Sigmoid colon (tissue), 6 donors: ENCODE measurements at regions not wholly inside any gene's neighbourhood (a gene's known extent, or its start where the extent isn't known, plus 50 kb on each side); places are given as distances from the start of the nearest gene placed in this dataset.

Experiments used
- DNase-seq: peaks from one replicate; pipeline ENCODE4 v3.0.0-alpha.2; 2019
- H3K27ac ChIP-seq, 4 donors: fragments of 200-600 bp; sonication (generic); one replicate each; pipeline ENCODE4 v1.5.1; 2016 to 2019; ENCODE audit warnings: mild to moderate bottlenecking in 1 of 4
- H3K27me3 ChIP-seq, 3 donors: fragments of 200-600 bp; sonication (generic); one replicate each; pipeline ENCODE4 v1.5.1; 2019; ENCODE audit warnings: mild to moderate bottlenecking in 1 of 3
- H3K36me3 ChIP-seq, 4 donors: fragments of 200-600 bp; sonication (generic); one replicate each; pipeline ENCODE4 v1.5.1; 2016 to 2019
- H3K4me1 ChIP-seq, 4 donors: fragments of 200-600 bp; sonication (generic); one replicate each; pipeline ENCODE4 v1.5.1; 2017 to 2019
- H3K4me3 ChIP-seq, 4 donors: fragments of 200-600 bp; sonication (generic); one replicate each; pipeline ENCODE4 v1.5.1; 2017 to 2019; ENCODE audit warnings: mild to moderate bottlenecking in 2 of 4, moderate library complexity in 1 of 4
- H3K9me3 ChIP-seq, 4 donors: fragments of 200-600 bp in 3 of 4; sonication (generic) in 3 of 4; one replicate each; pipeline versions ENCODE4 v1.5.1 to v1.6.1; 2013 to 2019
- CTCF ChIP-seq, 4 experiments: fragments of 450-650 bp in 3 of 4; fragments of 200-600 bp in 1 of 4; IDR thresholded peaks; one replicate each; pipeline ENCODE4 v1.5.1; 2016 to 2019; ENCODE audit warnings: antibody characterized with exemption in 4 of 4, mild to moderate bottlenecking in 3 of 4, moderate library complexity in 2 of 4
- EP300 ChIP-seq, 4 donors: sonication (generic); formaldehyde crosslinking; IDR thresholded peaks; one replicate each; pipeline ENCODE4 v1.6.1; 2017; ENCODE audit warnings: antibody characterized with exemption in 4 of 4
- POLR2A ChIP-seq, 2 donors: fragments of 450-650 bp; IDR thresholded peaks; one replicate each; pipeline ENCODE4 v1.6.1; 2016; ENCODE audit warnings: antibody characterized with exemption in 2 of 2, mild to moderate bottlenecking in 2 of 2, moderate library complexity in 2 of 2
- POLR2AphosphoS5 ChIP-seq, 4 donors: sonication (generic); formaldehyde crosslinking; IDR thresholded peaks; one replicate each; pipeline ENCODE4 v1.6.1; 2017; ENCODE audit warnings: antibody characterized with exemption in 4 of 4
- WGBS, 2 donors: extraction: QIAGEN DNeasy Blood & Tissue Kit; methylation state at CpG; one replicate each; pipeline ENCODE4 v1.1.7; 2013; 5-methylcytosine and 5-hydroxymethylcytosine counted together
- intact Hi-C: fragments of 100-400 bp; cut with DNase I; formaldehyde crosslinking; loops from one replicate; pipeline ENCODE4 v1.15.1; 2023
- donor health status: healthy with polysubstance abuse.
- donor health status: healthy.

DNA sequence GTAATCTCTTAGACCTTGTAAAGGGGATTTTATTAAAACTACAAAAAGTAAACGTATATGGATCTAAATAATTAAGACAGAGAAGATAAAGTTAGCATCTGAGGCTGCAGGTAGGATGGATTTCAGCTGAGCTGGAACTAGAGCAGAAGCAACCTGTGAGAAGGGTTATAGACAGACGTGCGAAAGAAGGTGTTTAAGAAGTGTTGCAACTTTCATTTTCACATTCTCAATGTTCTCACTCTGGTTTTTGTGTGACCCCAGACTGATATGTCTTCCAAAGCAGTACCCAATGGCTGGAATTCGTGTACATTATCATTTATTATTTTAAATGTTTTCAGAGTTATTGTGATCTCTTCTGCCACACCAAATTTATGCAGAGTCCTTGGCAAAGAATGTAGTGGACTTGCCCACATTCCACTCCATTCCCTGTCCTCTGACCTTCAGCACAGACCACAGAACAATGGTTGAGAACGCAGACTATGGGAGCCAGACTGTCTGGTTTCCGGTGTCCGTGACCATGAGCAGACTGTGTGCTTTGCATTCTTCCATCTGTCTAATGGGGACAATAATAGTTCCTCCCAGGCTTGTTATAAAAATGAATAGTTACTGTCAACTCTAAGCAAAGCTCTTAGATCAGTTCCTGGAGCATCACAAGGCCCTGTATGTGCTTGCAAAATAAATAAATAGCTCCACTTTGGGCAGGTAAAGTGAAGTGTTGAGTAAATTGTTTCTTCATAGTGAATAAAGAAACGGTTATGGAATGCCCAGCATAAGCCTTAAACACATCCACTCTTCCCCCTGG, 140.6 kb upstream of the SAMSN1 start:
- WGBS, 2 donors, result 69 to 82% methylated on average over 8 of the region's 8 CpGs
- Histone ChIP-seq H3K4me3 (no peak overlapping the region), H3K27me3 (no peaks in the 10 kb centered on the region), H3K9me3 (no peaks in the 10 kb centered on the region), H3K27ac (no peak overlapping the region), H3K36me3 (no peaks in the 10 kb centered on the region), H3K4me1 (no peaks in the 10 kb centered on the region)
- TF ChIP-seq EP300 (IDR thresholded peaks at IDR 0.05) (no peak), CTCF (IDR thresholded peaks at IDR 0.05) (no peak), POLR2AphosphoS5 (IDR thresholded peaks at IDR 0.05) (no peak), POLR2A (IDR thresholded peaks at IDR 0.05) (no peak)
- intact Hi-C loops, result no loop called here
- no peak for DNase-seq

DNA sequence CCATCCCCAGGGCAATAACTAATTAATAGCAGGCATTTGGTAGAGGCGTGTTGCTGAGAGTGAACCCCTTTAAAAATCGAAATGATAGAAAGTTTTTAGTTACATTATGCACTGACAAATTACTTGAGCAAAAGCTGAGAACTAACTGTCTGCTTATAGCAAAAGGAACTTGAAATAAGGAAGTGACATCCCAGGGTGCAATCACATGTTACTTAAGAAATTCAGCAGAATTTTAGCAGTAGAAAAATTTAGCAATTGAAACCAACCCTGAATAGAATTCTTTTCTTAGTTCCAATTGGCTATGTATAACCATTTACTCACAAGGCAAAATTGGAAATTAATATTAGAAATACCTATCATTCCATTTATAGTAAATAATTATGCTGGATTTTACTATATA, 139.5 kb upstream of the SAMSN1 start:
- Histone ChIP-seq H3K27ac (peak overlapping the region in 1 of 4 donors; percentile 18), H3K9me3 (no peaks in the 10 kb centered on the region), H3K4me1 (no peaks in the 10 kb centered on the region), H3K36me3 (no peaks in the 10 kb centered on the region), H3K27me3 (no peaks in the 10 kb centered on the region), H3K4me3 (no peak overlapping the region)
- no peak for TF ChIP-seq EP300 (IDR thresholded peaks at IDR 0.05)
- no peak for TF ChIP-seq CTCF (IDR thresholded peaks at IDR 0.05)
- TF ChIP-seq POLR2A (IDR thresholded peaks at IDR 0.05), result no peak
- TF ChIP-seq POLR2AphosphoS5 (IDR thresholded peaks at IDR 0.05), result no peak
- no peak for DNase-seq
- intact Hi-C loops, result no loop called here
- WGBS, 2 donors, result 61 to 88% methylated on average over 2 of the region's 2 CpGs

DNA sequence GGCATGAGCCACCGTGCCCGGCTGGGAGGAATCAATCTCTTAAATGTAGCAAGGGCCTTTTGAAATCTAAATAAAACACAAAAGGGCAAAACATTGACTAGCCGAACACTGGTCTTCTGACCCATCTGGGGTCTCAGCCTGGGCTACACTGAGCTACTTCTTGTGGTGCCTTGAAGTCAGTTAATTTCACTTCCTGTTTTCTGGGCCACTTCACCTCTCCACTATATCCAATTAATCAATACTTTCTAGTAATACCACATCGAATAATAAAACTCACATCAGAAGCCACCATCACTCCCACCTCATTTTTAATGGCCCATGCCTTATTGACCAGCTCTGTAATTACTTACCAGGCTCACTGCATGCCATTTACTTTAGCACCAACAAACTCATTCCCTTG, 138.0 kb upstream of the SAMSN1 start:
- intact Hi-C loops, result no loop called here
- 85 to 88% methylated on average over 4 of the region's 4 CpGs for WGBS, 2 donors
- TF ChIP-seq CTCF (IDR thresholded peaks at IDR 0.05), result no peak
- TF ChIP-seq EP300 (IDR thresholded peaks at IDR 0.05), result no peak
- TF ChIP-seq POLR2A (IDR thresholded peaks at IDR 0.05), result no peak
- TF ChIP-seq POLR2AphosphoS5 (IDR thresholded peaks at IDR 0.05), result no peak
- H3K27me3 ChIP-seq, result no peaks in the 10 kb centered on the region
- no peak overlapping the region for H3K27ac ChIP-seq
- DNase-seq, result no peak
- H3K9me3 ChIP-seq, result no peaks in the 10 kb centered on the region
- no peak overlapping the region for H3K4me3 ChIP-seq
- H3K4me1 ChIP-seq, result no peaks in the 10 kb centered on the region
- H3K36me3 ChIP-seq, result no peaks in the 10 kb centered on the region

DNA sequence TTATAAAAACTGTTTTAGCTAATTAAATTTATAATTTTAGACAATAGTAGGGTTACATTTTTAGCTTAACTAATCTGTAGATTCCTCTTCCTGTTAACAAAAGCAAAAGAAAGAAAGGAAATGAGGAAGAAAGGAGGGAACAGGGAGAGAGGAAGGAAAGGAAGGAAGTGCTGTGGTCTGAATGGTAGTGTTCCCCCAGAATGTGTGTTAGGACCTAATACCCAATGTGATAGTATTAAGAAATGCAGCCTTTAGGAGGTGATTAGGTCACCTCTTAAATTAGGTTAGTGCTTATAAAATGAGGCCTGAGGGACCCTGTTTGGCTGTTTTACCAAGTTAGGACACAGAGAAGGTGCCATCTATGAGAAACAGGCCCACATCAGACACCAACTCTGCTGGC, 136.9 kb upstream of the SAMSN1 start:
- no peaks in the 10 kb centered on the region for H3K36me3 ChIP-seq
- no peak for TF ChIP-seq POLR2AphosphoS5 (IDR thresholded peaks at IDR 0.05)
- TF ChIP-seq EP300 (IDR thresholded peaks at IDR 0.05), result no peak
- TF ChIP-seq POLR2A (IDR thresholded peaks at IDR 0.05), result no peak
- no peak for TF ChIP-seq CTCF (IDR thresholded peaks at IDR 0.05)
- intact Hi-C loops, result no loop called here

More for the DNA sequence above, 136.9 kb upstream of the SAMSN1 start:
- H3K27me3 ChIP-seq, result no peaks in the 10 kb centered on the region
- H3K27ac ChIP-seq, result no peak overlapping the region
- DNase-seq, result no peak
- no peaks in the 10 kb centered on the region for H3K4me1 ChIP-seq
- H3K4me3 ChIP-seq, result no peak overlapping the region
- H3K9me3 ChIP-seq, result no peaks in the 10 kb centered on the region
